NCI-H748 (cell line): ENCODE measurements at regions not wholly inside any gene's neighbourhood (a gene's known extent, or its start where the extent isn't known, plus 50 kb on each side); places are given as distances from the start of the nearest gene placed in this dataset.

Experiments
- DNase-seq: peaks from one replicate; lab custom pipeline; 2025; ENCODE audit not compliant: unreplicated experiment; lab: John Stamatoyannopoulos, UW

- no peak for DNase-seq
Observed at GRCh38 chr7:97601931-97602457, 129.9 kb upstream of the TAC1 start.

GRCh38 chr7:97620495-97620894 is 111.4 kb upstream of the TAC1 start:
- no peak for DNase-seq

- no peak for DNase-seq
Observed at GRCh38 chr7:97623333-97623732, 108.6 kb upstream of the TAC1 start.

- DNase-seq, result no peak
Observed at GRCh38 chr7:97630116-97630515, 101.8 kb upstream of the TAC1 start.

GRCh38 chr7:97635622-97636021 is 96.3 kb upstream of the TAC1 start:
- no peak for DNase-seq

- DNase-seq, result no peak
Observed at GRCh38 chr7:97639036-97639435, 92.8 kb upstream of the TAC1 start.

GRCh38 chr7:97659363-97660045 is 72.4 kb upstream of the TAC1 start:
- DNase-seq, result no peak

- peak; percentile 19 for DNase-seq
Observed at GRCh38 chr7:97667359-97667758, 64.5 kb upstream of the TAC1 start.

- DNase-seq, result no peak
Observed at GRCh38 chr7:97671571-97671970, 60.3 kb upstream of the TAC1 start.

- no peak for DNase-seq
Observed at GRCh38 chr7:97680622-97681021, 51.3 kb upstream of the TAC1 start.
